ENCODE measurements at regions not wholly inside any gene's neighbourhood (a gene's known extent, or its start where the extent isn't known, plus 50 kb on each side); places are given as distances from the start of the nearest gene placed in this dataset.

DNA sequence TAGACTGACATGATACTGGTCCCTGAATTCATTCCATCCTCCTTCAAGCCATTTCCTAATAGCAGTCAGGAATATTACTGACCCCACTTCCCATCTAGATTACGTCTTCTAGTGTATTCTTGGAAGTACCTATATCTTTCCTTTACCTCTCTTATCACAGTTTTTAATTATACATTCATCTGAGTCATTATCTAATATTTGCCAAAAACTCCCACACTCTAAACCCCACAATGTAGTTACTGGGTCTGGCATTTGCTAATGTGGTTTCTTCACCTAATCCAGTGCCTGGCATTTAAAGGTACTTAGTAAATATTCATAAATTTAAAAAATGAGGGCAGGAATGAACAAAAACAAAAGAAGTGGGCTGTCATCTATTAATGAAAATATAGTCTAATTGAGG is 441.8 kb upstream of the SETBP1 start:
- H3K4me2 ChIP-seq (ENCODE audit: control insufficient read depth, extremely low read depth, insufficient read depth, low read depth, low read length): no peak overlapping the region
- no peak overlapping the region for H3K4me3 ChIP-seq (ENCODE audit: control insufficient read depth in 2 of 3, extremely low read depth in 1 of 3, insufficient read depth in 2 of 3, low read depth in 1 of 3, low read length in 3 of 3)
- FAIRE-seq (no peak), DNase-seq (ENCODE audit: low read depth, low spot score) (no peak)
- H4K20me1 ChIP-seq (ENCODE audit: control insufficient read depth, extremely low read depth, insufficient read depth, low read length): no peaks in the 10 kb centered on the region
- H3K9me1 ChIP-seq (ENCODE audit: control insufficient read depth, extremely low read depth, insufficient read depth, low read length): no peaks in the 10 kb centered on the region
- H2AFZ ChIP-seq (ENCODE audit: control insufficient read depth, low read length): no peak overlapping the region
- no peak overlapping the region for H3K27ac ChIP-seq (ENCODE audit: control insufficient read depth, insufficient read depth, low read length)
- H3K9ac ChIP-seq (ENCODE audit: control insufficient read depth, extremely low read depth, insufficient read depth, low read length): no peak overlapping the region
- H3K36me3 ChIP-seq (ENCODE audit: control insufficient read depth in 2 of 2, extremely low read depth in 1 of 2, insufficient read depth in 2 of 2, low read length in 2 of 2): no peaks in the 10 kb centered on the region
- peaks cover 5% of the 10 kb centered on the region for H3K4me1 ChIP-seq (ENCODE audit: control insufficient read depth, extremely low read depth, insufficient read depth, low read length)
- no peaks in the 10 kb centered on the region for H3K79me2 ChIP-seq (ENCODE audit: control insufficient read depth, insufficient read depth, low read length)
- H3K27me3 ChIP-seq (ENCODE audit: control insufficient read depth, extremely low read depth, insufficient read depth, low read length): no peaks in the 10 kb centered on the region
- dilution Hi-C loops (cut with MboI; ENCODE audit: extremely low pct_ligation_motif_present, low sequenced_read_pairs): no loop called here
- no peaks in the 10 kb centered on the region for H3K9me3 ChIP-seq (ENCODE audit: control insufficient read depth, low read depth, low read length)
- no peak for TF ChIP-seq CTCF (optimal IDR thresholded peaks at IDR 0.05 in 1 of 3, IDR thresholded peaks at IDR 0.05 in 1 of 3, conservative IDR thresholded peaks at IDR 0.05 in 1 of 3; ENCODE audit: extremely low read depth in 1 of 3, insufficient read depth in 2 of 3, low read length in 3 of 3)
- TF ChIP-seq EZH2 (IDR thresholded peaks at IDR 0.05; ENCODE audit: low read length): no peak

DNA sequence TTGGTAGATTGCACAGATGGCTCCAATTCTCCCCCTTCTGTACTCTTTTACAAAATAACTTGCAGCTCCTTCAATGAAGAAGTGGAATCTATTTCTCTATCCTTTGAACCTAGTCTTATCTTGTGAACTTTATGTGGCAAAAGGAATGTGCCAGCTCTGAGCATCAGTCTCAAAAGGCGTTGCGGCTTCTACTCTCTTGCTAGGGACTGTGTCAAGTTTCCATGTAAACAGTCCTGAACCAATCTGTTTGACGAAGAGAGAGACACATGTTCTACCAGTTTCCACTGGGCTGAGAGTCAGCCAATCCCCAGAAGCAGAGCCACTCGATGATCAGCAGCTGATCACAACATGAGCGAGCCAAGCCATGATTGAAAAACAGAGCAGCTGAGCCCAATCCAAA is 439.7 kb upstream of the SETBP1 start:
- H3K9me3 ChIP-seq (ENCODE audit: control insufficient read depth, low read depth, low read length): no peaks in the 10 kb centered on the region
- H3K9me1 ChIP-seq (ENCODE audit: control insufficient read depth, extremely low read depth, insufficient read depth, low read length): no peaks in the 10 kb centered on the region
- no peaks in the 10 kb centered on the region for H3K27me3 ChIP-seq (ENCODE audit: control insufficient read depth, extremely low read depth, insufficient read depth, low read length)
- no peaks in the 10 kb centered on the region for H4K20me1 ChIP-seq (ENCODE audit: control insufficient read depth, extremely low read depth, insufficient read depth, low read length)
- no peak for FAIRE-seq
- dilution Hi-C loops (cut with MboI; ENCODE audit: extremely low pct_ligation_motif_present, low sequenced_read_pairs): no loop called here
- H3K79me2 ChIP-seq (ENCODE audit: control insufficient read depth, insufficient read depth, low read length): no peaks in the 10 kb centered on the region
- no peak overlapping the region for H3K4me3 ChIP-seq (ENCODE audit: control insufficient read depth in 2 of 3, extremely low read depth in 1 of 3, insufficient read depth in 2 of 3, low read depth in 1 of 3, low read length in 3 of 3)
- no peak overlapping the region for H2AFZ ChIP-seq (ENCODE audit: control insufficient read depth, low read length)
- no peak for DNase-seq (ENCODE audit: low read depth, low spot score)
- no peak overlapping the region for H3K4me2 ChIP-seq (ENCODE audit: control insufficient read depth, extremely low read depth, insufficient read depth, low read depth, low read length)
- peaks cover 5% of the 10 kb centered on the region for H3K4me1 ChIP-seq (ENCODE audit: control insufficient read depth, extremely low read depth, insufficient read depth, low read length)
- no peak for TF ChIP-seq CTCF (optimal IDR thresholded peaks at IDR 0.05 in 1 of 3, IDR thresholded peaks at IDR 0.05 in 1 of 3, conservative IDR thresholded peaks at IDR 0.05 in 1 of 3; ENCODE audit: extremely low read depth in 1 of 3, insufficient read depth in 2 of 3, low read length in 3 of 3)
- no peak for TF ChIP-seq EZH2 (IDR thresholded peaks at IDR 0.05; ENCODE audit: low read length)
- H3K9ac ChIP-seq (ENCODE audit: control insufficient read depth, extremely low read depth, insufficient read depth, low read length): no peak overlapping the region
- no peaks in the 10 kb centered on the region for H3K36me3 ChIP-seq (ENCODE audit: control insufficient read depth in 2 of 2, extremely low read depth in 1 of 2, insufficient read depth in 2 of 2, low read length in 2 of 2)
- H3K27ac ChIP-seq (ENCODE audit: control insufficient read depth, insufficient read depth, low read length): no peak overlapping the region

All from keratinocyte (primary cell).